Suprapubic skin (tissue), 4 donors: ENCODE measurements at regions not wholly inside any gene's neighbourhood (a gene's known extent, or its start where the extent isn't known, plus 50 kb on each side); places are given as distances from the start of the nearest gene placed in this dataset.

Experiments
- DNase-seq, 2 donors: peaks; one replicate each; pipeline ENCODE4 v3.0.0-alpha.2; 2019; ENCODE audit warnings: low spot score in 2 of 2
- H3K27ac ChIP-seq: fragments of 200-600 bp; sonication (generic); one replicate; pipeline ENCODE4 v1.5.1; 2019
- H3K27me3 ChIP-seq: fragments of 200-600 bp; sonication (generic); one replicate; pipeline ENCODE4 v1.5.1; 2019
- H3K36me3 ChIP-seq: fragments of 200-600 bp; sonication (generic); one replicate; pipeline ENCODE4 v1.5.1; 2019
- H3K4me1 ChIP-seq: fragments of 200-600 bp; sonication (generic); one replicate; pipeline ENCODE4 v1.5.1; 2019
- H3K4me3 ChIP-seq: fragments of 200-600 bp; sonication (generic); one replicate; pipeline ENCODE4 v1.5.1; 2019; ENCODE audit warnings: mild to moderate bottlenecking
- H3K9me3 ChIP-seq: fragments of 200-600 bp; sonication (generic); one replicate; pipeline ENCODE4 v1.5.1; 2019
- CTCF ChIP-seq, 2 donors: fragments of 200-600 bp in 1 of 2; fragments of 450-650 bp in 1 of 2; sonication (generic) in 1 of 2; IDR thresholded peaks; one replicate each; pipeline ENCODE4 v1.5.1; 2016 to 2019; ENCODE audit warnings: antibody characterized with exemption in 2 of 2, mild to moderate bottlenecking in 1 of 2, moderate library complexity in 1 of 2
- EP300 ChIP-seq: sonication (generic); formaldehyde crosslinking; IDR thresholded peaks from one replicate; pipeline ENCODE4 v1.6.1; 2017; ENCODE audit warnings: antibody characterized with exemption
- POLR2A ChIP-seq, 2 donors: fragments of 450-650 bp; IDR thresholded peaks; one replicate each; pipeline ENCODE4 v1.6.1; 2017; ENCODE audit warnings: antibody characterized with exemption in 2 of 2, mild to moderate bottlenecking in 2 of 2, moderate library complexity in 2 of 2
- POLR2AphosphoS5 ChIP-seq, 3 donors: sonication (generic); formaldehyde crosslinking; IDR thresholded peaks; one replicate each; pipeline ENCODE4 v1.6.1; 2017; ENCODE audit warnings: antibody characterized with exemption in 3 of 3
- WGBS: methylation state at CpG from one replicate; pipeline ENCODE4 v1.1.5; 2018; 5-methylcytosine and 5-hydroxymethylcytosine counted together

GRCh38 chr12:24039113-24039525, 89.6 kb upstream of the SOX5 start:
- no peak for DNase-seq
- 62% methylated on average over 1 of the region's 1 CpG for WGBS
- Histone ChIP-seq H3K36me3 (no peaks in the 10 kb centered on the region), H3K27ac (no peak overlapping the region), H3K27me3 (no peaks in the 10 kb centered on the region), H3K4me1 (no peaks in the 10 kb centered on the region), H3K4me3 (no peak overlapping the region), H3K9me3 (no peaks in the 10 kb centered on the region)
- TF ChIP-seq CTCF (IDR thresholded peaks at IDR 0.05) (no peak), EP300 (no peak), POLR2AphosphoS5 (IDR thresholded peaks at IDR 0.05) (no peak), POLR2A (IDR thresholded peaks at IDR 0.05) (no peak)

- H3K27ac ChIP-seq, result no peak overlapping the region
- H3K36me3 ChIP-seq, result no peaks in the 10 kb centered on the region
- no peaks in the 10 kb centered on the region for H3K27me3 ChIP-seq
- TF ChIP-seq EP300, result no peak
- TF ChIP-seq POLR2A (IDR thresholded peaks at IDR 0.05), result no peak
- no peak for TF ChIP-seq POLR2AphosphoS5 (IDR thresholded peaks at IDR 0.05)
- TF ChIP-seq CTCF (IDR thresholded peaks at IDR 0.05), result no peak
- 82% methylated on average over 6 of the region's 6 CpGs for WGBS
- no peaks in the 10 kb centered on the region for H3K9me3 ChIP-seq
- DNase-seq, result no peak
- H3K4me3 ChIP-seq, result no peak overlapping the region
- no peaks in the 10 kb centered on the region for H3K4me1 ChIP-seq
These were observed 88.9 kb upstream of the SOX5 start for GRCh38 chr12:24038211-24038997.

GRCh38 chr12:24036438-24037216, 87.2 kb upstream of the SOX5 start:
- no peak for DNase-seq
- 89% methylated on average over 3 of the region's 3 CpGs for WGBS
- Histone ChIP-seq H3K4me1 (no peaks in the 10 kb centered on the region), H3K9me3 (no peaks in the 10 kb centered on the region), H3K4me3 (no peak overlapping the region), H3K36me3 (no peaks in the 10 kb centered on the region), H3K27ac (no peak overlapping the region), H3K27me3 (no peaks in the 10 kb centered on the region)
- TF ChIP-seq POLR2A (IDR thresholded peaks at IDR 0.05), result no peak
- no peak for TF ChIP-seq POLR2AphosphoS5 (IDR thresholded peaks at IDR 0.05)
- no peak for TF ChIP-seq CTCF (IDR thresholded peaks at IDR 0.05)
- TF ChIP-seq EP300, result no peak

GRCh38 chr12:24034894-24035293, 85.4 kb upstream of the SOX5 start:
- H3K4me1 ChIP-seq, result no peaks in the 10 kb centered on the region
- DNase-seq, result no peak
- H3K27me3 ChIP-seq, result no peaks in the 10 kb centered on the region
- no peak overlapping the region for H3K27ac ChIP-seq
- 93% methylated on average over 3 of the region's 3 CpGs for WGBS
- H3K36me3 ChIP-seq, result no peaks in the 10 kb centered on the region
- no peaks in the 10 kb centered on the region for H3K9me3 ChIP-seq
- TF ChIP-seq EP300 (no peak), POLR2A (IDR thresholded peaks at IDR 0.05) (no peak), CTCF (IDR thresholded peaks at IDR 0.05) (no peak), POLR2AphosphoS5 (IDR thresholded peaks at IDR 0.05) (no peak)
- no peak overlapping the region for H3K4me3 ChIP-seq

- H3K9me3 ChIP-seq, result no peaks in the 10 kb centered on the region
- WGBS, result 42% methylated on average over 3 of the region's 3 CpGs
- no peak for DNase-seq
- no peak for TF ChIP-seq EP300
- no peak for TF ChIP-seq POLR2A (IDR thresholded peaks at IDR 0.05)
- no peak for TF ChIP-seq POLR2AphosphoS5 (IDR thresholded peaks at IDR 0.05)
- TF ChIP-seq CTCF (IDR thresholded peaks at IDR 0.05), result no peak
- no peaks in the 10 kb centered on the region for H3K4me1 ChIP-seq
- H3K36me3 ChIP-seq, result no peaks in the 10 kb centered on the region
- no peak overlapping the region for H3K27ac ChIP-seq
- no peak overlapping the region for H3K4me3 ChIP-seq
- no peaks in the 10 kb centered on the region for H3K27me3 ChIP-seq
These were observed 84.7 kb upstream of the SOX5 start for GRCh38 chr12:24034160-24034559.
